Endodermal cell (in vitro differentiated cells): ENCODE measurements at regions not wholly inside any gene's neighbourhood (a gene's known extent, or its start where the extent isn't known, plus 50 kb on each side); places are given as distances from the start of the nearest gene placed in this dataset.

Experiments
- DNase-seq: peaks from one replicate; pipeline ENCODE4 v3.0.0-alpha.2; 2017
- H3K27ac ChIP-seq: 2 replicates; pipeline ENCODE4 v1.5.1; 2013; ENCODE audit warnings: mild to moderate bottlenecking, low read depth, low read length, moderate library complexity
- H3K27me3 ChIP-seq: 2 replicates; pipeline ENCODE4 v1.6.1; 2013; ENCODE audit warnings: mild to moderate bottlenecking, low read length, moderate library complexity; ENCODE audit not compliant: insufficient read depth, control insufficient read depth, poor library complexity, severe bottlenecking
- H3K36me3 ChIP-seq: 2 replicates; pipeline ENCODE4 v1.7.0; 2013; ENCODE audit warnings: mild to moderate bottlenecking, low read length, moderate library complexity; ENCODE audit not compliant: control insufficient read depth, insufficient read depth
- H3K4me1 ChIP-seq: one replicate; pipeline ENCODE4 v1.7.0; 2013; ENCODE audit warnings: low read length; ENCODE audit not compliant: control insufficient read depth, insufficient read depth
- H3K4me3 ChIP-seq: 2 replicates; pipeline ENCODE4 v1.5.1; 2013; ENCODE audit warnings: mild to moderate bottlenecking, low read length, moderate library complexity
- H3K9ac ChIP-seq: 2 replicates; pipeline ENCODE4 v1.6.1; 2013; ENCODE audit warnings: mild to moderate bottlenecking, low read length, moderate library complexity; ENCODE audit not compliant: poor library complexity, severe bottlenecking; ENCODE audit errors: extremely low read depth
- H3K9me3 ChIP-seq: 2 replicates; pipeline ENCODE4 v1.6.1; 2013; ENCODE audit warnings: mild to moderate bottlenecking, low read length, moderate library complexity; ENCODE audit not compliant: control insufficient read depth
- H3K27ac Mint-ChIP-seq: 2 replicates; pipeline ENCODE4 v1.8.0; 2020; ENCODE audit warnings: mixed read lengths
- H3K27me3 Mint-ChIP-seq: 2 replicates; pipeline ENCODE4 v1.8.0; 2021; ENCODE audit warnings: mild to moderate bottlenecking, mixed read lengths; ENCODE audit not compliant: insufficient read depth
- H3K36me3 Mint-ChIP-seq: 2 replicates; pipeline ENCODE4 v1.8.0; 2020; ENCODE audit warnings: low read depth, mixed read lengths
- H3K4me1 Mint-ChIP-seq: 2 replicates; pipeline ENCODE4 v1.8.0; 2020; ENCODE audit warnings: mixed read lengths
- H3K4me3 Mint-ChIP-seq: 2 replicates; pipeline ENCODE4 v1.8.0; 2020; ENCODE audit warnings: mild to moderate bottlenecking, moderate library complexity, mixed read lengths
- H3K9me3 Mint-ChIP-seq: 2 replicates; pipeline ENCODE4 v1.8.0; 2020; ENCODE audit warnings: mild to moderate bottlenecking, mixed read lengths
- WGBS, 2 experiments: methylation state at CpG; one replicate each; pipeline versions ENCODE4 v1.1.5 to v1.1.7; 2013; ENCODE audit warnings: missing lambda C conversion rate in 2 of 2, mixed read lengths in 1 of 2; ENCODE audit not compliant: insufficient coverage in 1 of 2, insufficient read length in 1 of 2; 5-methylcytosine and 5-hydroxymethylcytosine counted together
- TF ChIP-seq, protein P1 (sequence below): fragments of 200-600 bp; sonication (generic); conservative IDR thresholded peaks from 2 replicates; pipeline ENCODE4 v1.5.0; 2021; ENCODE audit warnings: antibody characterized with exemption, mild to moderate bottlenecking

- no peak overlapping the region for H3K4me3 Mint-ChIP-seq
- H3K36me3 ChIP-seq, result no peaks in the 10 kb centered on the region
- WGBS, 2 experiments, result 96% methylated on average over 2 of the region's 2 CpGs; no CpG with 5 or more reads in 1 of the 2 experiments
- H3K36me3 Mint-ChIP-seq, result no peaks in the 10 kb centered on the region
- TF ChIP-seq, protein P1, sequence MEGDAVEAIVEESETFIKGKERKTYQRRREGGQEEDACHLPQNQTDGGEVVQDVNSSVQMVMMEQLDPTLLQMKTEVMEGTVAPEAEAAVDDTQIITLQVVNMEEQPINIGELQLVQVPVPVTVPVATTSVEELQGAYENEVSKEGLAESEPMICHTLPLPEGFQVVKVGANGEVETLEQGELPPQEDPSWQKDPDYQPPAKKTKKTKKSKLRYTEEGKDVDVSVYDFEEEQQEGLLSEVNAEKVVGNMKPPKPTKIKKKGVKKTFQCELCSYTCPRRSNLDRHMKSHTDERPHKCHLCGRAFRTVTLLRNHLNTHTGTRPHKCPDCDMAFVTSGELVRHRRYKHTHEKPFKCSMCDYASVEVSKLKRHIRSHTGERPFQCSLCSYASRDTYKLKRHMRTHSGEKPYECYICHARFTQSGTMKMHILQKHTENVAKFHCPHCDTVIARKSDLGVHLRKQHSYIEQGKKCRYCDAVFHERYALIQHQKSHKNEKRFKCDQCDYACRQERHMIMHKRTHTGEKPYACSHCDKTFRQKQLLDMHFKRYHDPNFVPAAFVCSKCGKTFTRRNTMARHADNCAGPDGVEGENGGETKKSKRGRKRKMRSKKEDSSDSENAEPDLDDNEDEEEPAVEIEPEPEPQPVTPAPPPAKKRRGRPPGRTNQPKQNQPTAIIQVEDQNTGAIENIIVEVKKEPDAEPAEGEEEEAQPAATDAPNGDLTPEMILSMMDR, result no peak
- H3K9ac ChIP-seq, result no peak overlapping the region
- no peaks in the 10 kb centered on the region for H3K9me3 Mint-ChIP-seq
- H3K4me1 ChIP-seq, result no peaks in the 10 kb centered on the region
- no peak overlapping the region for H3K4me3 ChIP-seq
- peaks cover 26% of the 10 kb centered on the region for H3K4me1 Mint-ChIP-seq
- no peak overlapping the region for H3K27ac Mint-ChIP-seq
- H3K27me3 ChIP-seq, result peaks cover 5% of the 10 kb centered on the region
- no peaks in the 10 kb centered on the region for H3K9me3 ChIP-seq
- H3K27ac ChIP-seq, result no peak overlapping the region
- no peak for DNase-seq
- no peaks in the 10 kb centered on the region for H3K27me3 Mint-ChIP-seq
These were observed 291.4 kb upstream of the ISL1 start for GRCh38 chr5:51091816-51092215.

DNA sequence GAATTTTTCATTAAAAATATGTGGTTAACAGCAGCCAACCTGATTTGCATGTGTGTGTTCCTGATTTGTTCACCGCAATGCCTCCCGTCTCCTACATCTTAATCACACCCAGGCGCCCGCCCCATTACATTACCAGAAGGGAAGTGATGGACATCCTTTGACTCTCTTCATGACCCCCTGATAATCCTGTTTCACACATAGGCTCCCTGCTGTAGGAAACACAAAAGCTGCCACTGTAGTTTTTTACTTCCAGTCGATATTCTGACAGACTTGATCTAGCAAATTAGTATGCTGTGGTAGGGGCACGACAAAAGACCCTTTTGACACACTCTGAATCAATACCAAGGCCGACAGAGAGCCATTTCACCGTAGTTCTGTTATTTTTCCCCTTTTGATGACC lies 287.8 kb upstream of the ISL1 start:
- WGBS, 2 experiments, result 66 to 67% methylated on average over 4 to 8 of the region's 8 CpGs
- Histone ChIP-seq H3K4me1 (peaks cover 4% of the 10 kb centered on the region), H3K27me3 (peaks cover 5% of the 10 kb centered on the region), H3K9me3 (no peaks in the 10 kb centered on the region), H3K4me3 (no peak overlapping the region), H3K36me3 (no peaks in the 10 kb centered on the region), H3K9ac (no peak overlapping the region), H3K27ac (no peak overlapping the region)
- H3K4me3 Mint-ChIP-seq, result no peak overlapping the region
- H3K27me3 Mint-ChIP-seq, result no peaks in the 10 kb centered on the region
- H3K4me1 Mint-ChIP-seq, result peaks cover 27% of the 10 kb centered on the region
- TF ChIP-seq, protein P1, result no peak
- peaks cover 2% of the 10 kb centered on the region for H3K9me3 Mint-ChIP-seq
- H3K36me3 Mint-ChIP-seq, result no peaks in the 10 kb centered on the region
- DNase-seq, result no peak
- H3K27ac Mint-ChIP-seq, result peak overlapping the region; percentile 13

DNA sequence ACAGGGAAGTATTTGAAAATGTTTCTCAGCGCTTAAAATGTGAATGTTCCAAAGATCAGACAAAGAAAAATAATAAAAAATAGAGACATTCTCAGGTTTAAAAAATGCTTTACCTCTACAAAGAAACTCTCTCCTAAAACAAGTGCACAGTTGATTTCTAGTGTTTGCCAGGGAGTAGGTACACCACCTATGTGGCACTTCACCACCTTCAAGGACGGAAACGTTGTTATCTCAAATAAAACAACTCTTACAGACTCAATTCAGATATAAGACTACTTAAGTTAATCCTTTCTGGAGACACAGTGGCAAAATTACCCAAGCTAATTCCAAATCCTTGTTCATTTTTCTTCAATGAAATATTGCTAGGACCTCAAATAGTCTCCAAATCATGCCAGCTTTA lies 286.4 kb upstream of the ISL1 start:
- 94 to 100% methylated on average over 2 to 3 of the region's 3 CpGs for WGBS, 2 experiments
- DNase-seq, result no peak
- TF ChIP-seq, protein P1, result no peak
- Histone ChIP-seq H3K9me3 (no peaks in the 10 kb centered on the region), H3K4me1 (peaks cover 4% of the 10 kb centered on the region), H3K27ac (no peak overlapping the region), H3K4me3 (no peak overlapping the region), H3K36me3 (no peaks in the 10 kb centered on the region), H3K9ac (no peak overlapping the region), H3K27me3 (peaks cover 5% of the 10 kb centered on the region)
- Mint-ChIP-seq H3K4me1 (peaks cover 23% of the 10 kb centered on the region), H3K4me3 (no peak overlapping the region), H3K36me3 (no peaks in the 10 kb centered on the region), H3K9me3 (peaks cover 4% of the 10 kb centered on the region), H3K27ac (no peak overlapping the region), H3K27me3 (no peaks in the 10 kb centered on the region)
